HG03045 (cell line): ENCODE measurements at regions not wholly inside any gene's neighbourhood (a gene's known extent, or its start where the extent isn't known, plus 50 kb on each side); places are given as distances from the start of the nearest gene placed in this dataset.

Experiments
- ATAC-seq: cut with Tn5 transposase; IDR thresholded peaks from one replicate; pipeline ENCODE4 v1.9.1; 2021; ENCODE audit warnings: mild to moderate bottlenecking, moderate library complexity; ENCODE audit not compliant: unreplicated experiment

GRCh38 chr4:23278845-23279244 is 586.1 kb downstream of the GBA3 start:
- ATAC-seq = no peak

- ATAC-seq = no peak
Measured at GRCh38 chr4:23276076-23276475, 583.3 kb downstream of the GBA3 start.

- ATAC-seq = no peak
Measured at GRCh38 chr4:23269566-23269965, 576.8 kb downstream of the GBA3 start.

- ATAC-seq = no peak
Measured at GRCh38 chr4:23268072-23268771, 575.5 kb downstream of the GBA3 start.

GRCh38 chr4:23266401-23266800 is 573.7 kb downstream of the GBA3 start:
- ATAC-seq = no peak

- ATAC-seq = no peak
Measured at GRCh38 chr4:23260511-23260910, 567.8 kb downstream of the GBA3 start.

GRCh38 chr4:23245203-23245832 is 552.6 kb downstream of the GBA3 start:
- ATAC-seq = no peak

- ATAC-seq = no peak
Measured at GRCh38 chr4:23242962-23243361, 550.2 kb downstream of the GBA3 start.

GRCh38 chr4:23241408-23241807 is 548.7 kb downstream of the GBA3 start:
- ATAC-seq = no peak

GRCh38 chr4:23238848-23239247 is 546.1 kb downstream of the GBA3 start:
- no peak for ATAC-seq

- no peak for ATAC-seq
Measured at GRCh38 chr4:23237771-23238170, 545.0 kb downstream of the GBA3 start.

- ATAC-seq = no peak
Measured at GRCh38 chr4:23235628-23236390, 543.1 kb downstream of the GBA3 start.

- ATAC-seq = no peak
Measured at GRCh38 chr4:23234716-23235115, 542.0 kb downstream of the GBA3 start.

- no peak for ATAC-seq
Measured at GRCh38 chr4:23234018-23234417, 541.3 kb downstream of the GBA3 start.

GRCh38 chr4:23233596-23233995 is 540.9 kb downstream of the GBA3 start:
- ATAC-seq = no peak

- ATAC-seq = no peak
Measured at GRCh38 chr4:23232987-23233386, 540.2 kb downstream of the GBA3 start.

- ATAC-seq = no peak
Measured at GRCh38 chr4:23225564-23225963, 532.8 kb downstream of the GBA3 start.

GRCh38 chr4:23224684-23225420 is 532.1 kb downstream of the GBA3 start:
- no peak for ATAC-seq

GRCh38 chr4:23220911-23221310 is 528.2 kb downstream of the GBA3 start:
- ATAC-seq = no peak

- ATAC-seq = no peak
Measured at GRCh38 chr4:23219779-23220408, 527.2 kb downstream of the GBA3 start.

- no peak for ATAC-seq
Measured at GRCh38 chr4:23213198-23213597, 520.5 kb downstream of the GBA3 start.
